Kidney glomerular epithelial cell (primary cell): ENCODE measurements at regions not wholly inside any gene's neighbourhood (a gene's known extent, or its start where the extent isn't known, plus 50 kb on each side); places are given as distances from the start of the nearest gene placed in this dataset.
A peak's percentile ranks its signal among the peaks of the same experiment; 100 is the strongest.
"Not testable (repeated sequence)": the region's sequence is repeated elsewhere in the genome, so short reads cannot be mapped to it uniquely, and the experiment has no call there.

Source experiments
- DNase-seq: peaks from one replicate; lab custom pipeline; 2025; lab: John Stamatoyannopoulos, UW

DNA sequence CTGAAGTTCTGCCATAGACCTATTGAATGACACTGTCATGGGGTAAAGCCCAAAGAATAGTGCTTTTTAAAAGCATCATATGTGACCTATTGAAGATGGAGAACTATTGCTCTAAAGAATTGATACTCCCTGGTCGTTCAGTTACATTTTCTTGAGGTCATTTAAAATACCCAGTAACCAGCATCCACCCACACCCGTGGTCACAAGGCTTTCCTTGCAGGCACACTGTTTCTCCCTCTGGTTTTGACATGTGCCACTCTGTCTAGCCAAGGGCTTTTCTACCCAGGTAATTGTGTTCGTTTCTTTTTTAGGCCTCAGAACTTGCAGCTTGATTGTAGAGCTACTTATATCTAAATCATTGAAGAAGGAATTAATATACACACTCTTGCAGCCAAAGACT lies 68.3 kb upstream of the LYZL2 start:
- no peak for DNase-seq

DNA sequence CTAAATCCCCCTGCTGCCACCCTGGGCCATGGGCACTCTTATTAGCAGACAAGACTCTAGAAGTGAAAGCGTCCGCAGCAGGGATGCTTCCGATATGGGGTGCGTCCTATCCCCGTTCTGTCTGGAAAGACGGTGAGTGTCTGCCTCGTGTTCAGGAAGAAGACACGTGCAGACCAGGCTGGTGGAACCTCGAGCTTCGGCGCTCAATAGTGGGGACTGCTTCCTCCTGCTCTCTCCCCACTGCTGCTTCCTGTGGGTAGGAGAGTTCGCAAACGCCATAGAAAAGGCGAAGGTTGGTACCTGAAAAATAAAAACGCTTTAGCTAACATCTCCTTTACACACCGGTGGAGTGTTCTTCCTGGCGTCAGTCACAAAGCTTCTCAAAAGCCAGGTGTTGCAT lies 67.7 kb upstream of the LYZL2 start:
- not testable (repeated sequence) for DNase-seq

- DNase-seq, result not testable (repeated sequence)
Measured at GRCh38 chr10:30696416-30697185, 67.0 kb upstream of the LYZL2 start.

DNA sequence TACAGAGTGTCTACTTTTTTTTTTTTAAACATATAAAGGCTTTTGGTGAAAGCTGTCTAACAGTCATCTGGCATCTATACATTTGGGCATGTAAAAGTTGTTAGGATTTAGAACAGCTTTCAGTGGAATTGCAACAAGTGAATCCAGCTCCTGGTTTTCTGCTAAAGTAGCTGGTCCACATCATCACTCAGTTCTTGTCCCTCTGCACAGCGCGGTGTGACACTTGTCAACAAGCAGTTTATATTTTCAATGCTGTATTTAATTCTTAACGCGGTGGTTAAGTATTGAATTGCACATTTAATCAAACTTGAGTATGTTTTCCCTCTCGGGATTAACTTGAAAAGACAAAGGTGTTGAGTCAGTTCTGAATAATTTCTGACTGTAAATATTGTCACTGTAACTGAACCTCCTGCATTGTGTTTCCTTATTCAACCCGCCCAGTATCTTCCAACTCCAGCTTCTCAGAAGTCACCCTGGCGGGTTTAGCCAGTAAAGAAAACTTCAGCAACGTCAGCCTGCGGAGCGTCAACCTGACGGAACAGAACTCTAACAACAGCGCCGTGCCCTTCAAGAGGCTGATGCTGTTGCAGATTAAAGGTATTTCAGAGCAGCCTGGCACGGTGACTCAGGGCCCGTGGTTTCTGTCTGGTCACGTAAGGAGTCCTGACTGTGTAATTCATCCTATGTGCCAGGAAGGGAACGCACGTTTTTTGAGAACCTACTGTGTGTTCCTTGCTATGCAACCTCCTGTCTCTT lies 66.1 kb upstream of the LYZL2 start:
- peak; percentile 80 for DNase-seq

DNA sequence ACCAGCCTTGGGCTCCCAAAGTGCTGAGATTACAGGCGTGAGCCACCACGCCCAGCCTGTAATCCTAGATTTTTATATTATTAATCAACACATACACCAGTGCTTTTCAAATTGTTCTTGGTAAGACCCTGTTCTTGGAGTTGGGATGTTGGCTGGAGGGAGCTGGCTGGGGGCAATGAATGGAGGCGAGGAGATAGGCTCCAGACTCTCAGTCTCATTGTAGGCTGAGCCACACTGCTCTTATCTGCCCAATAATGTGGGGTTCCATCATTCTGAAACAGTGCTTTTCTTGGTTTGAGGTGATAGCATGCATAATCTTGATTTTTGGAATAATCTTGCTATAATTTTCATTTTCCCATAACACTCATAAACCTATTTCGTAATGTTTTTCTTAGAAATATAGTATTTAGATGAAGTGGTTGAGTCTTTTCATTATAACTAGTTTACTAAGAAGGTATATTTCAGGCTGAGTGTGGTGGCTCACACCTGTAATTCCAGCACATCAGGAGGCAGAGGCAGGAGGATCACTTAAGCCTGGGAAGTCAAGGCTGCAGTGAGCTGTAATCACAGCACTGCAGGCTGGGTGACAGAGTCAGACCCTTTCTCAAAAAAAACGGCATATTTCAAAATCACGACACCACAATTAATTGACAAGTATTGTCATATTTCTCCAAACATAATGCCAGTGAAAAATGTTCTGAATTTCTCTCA lies 65.1 kb upstream of the LYZL2 start:
- no peak for DNase-seq

DNA sequence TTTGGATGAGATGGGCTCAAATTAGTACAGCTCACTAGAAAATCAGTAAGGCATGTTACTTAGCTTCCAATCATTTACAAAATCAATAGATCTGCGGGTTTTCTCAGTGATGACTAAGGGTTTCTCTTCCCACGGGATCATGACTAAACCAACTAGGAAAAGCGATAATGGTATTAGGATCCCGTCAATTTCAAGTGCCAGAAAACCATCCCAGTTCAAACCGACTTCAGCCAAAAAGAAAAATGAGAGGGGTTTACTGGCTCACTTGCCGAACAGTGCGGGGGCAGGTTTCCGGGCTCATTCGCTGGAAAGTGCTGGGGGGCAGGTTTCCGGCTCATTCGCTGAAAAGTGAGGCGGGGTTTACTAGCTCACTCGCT lies 62.1 kb upstream of the LYZL2 start:
- no peak for DNase-seq

- not testable (repeated sequence) for DNase-seq
Measured at GRCh38 chr10:30690948-30691638, 61.5 kb upstream of the LYZL2 start.

DNA sequence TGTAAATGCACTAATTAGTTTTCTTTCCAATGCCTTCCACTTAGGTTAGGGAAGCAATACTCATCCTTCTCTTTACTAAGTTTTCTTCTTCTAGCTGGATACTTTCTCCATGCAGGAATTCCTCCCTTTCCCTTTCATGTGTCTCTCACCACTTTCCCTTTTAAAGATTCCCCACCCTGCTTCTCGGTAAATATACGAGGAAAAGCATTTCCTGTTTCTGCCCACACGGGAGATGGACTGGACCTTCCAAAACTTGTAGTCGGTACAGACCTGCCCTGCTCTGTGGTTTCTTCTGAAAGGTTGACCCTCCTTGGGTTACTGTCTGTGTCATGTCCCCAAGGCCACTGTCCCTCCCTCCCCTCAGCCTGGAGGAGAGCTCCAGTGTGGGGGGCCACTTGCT lies 58.9 kb upstream of the LYZL2 start:
- DNase-seq, result no peak

DNA sequence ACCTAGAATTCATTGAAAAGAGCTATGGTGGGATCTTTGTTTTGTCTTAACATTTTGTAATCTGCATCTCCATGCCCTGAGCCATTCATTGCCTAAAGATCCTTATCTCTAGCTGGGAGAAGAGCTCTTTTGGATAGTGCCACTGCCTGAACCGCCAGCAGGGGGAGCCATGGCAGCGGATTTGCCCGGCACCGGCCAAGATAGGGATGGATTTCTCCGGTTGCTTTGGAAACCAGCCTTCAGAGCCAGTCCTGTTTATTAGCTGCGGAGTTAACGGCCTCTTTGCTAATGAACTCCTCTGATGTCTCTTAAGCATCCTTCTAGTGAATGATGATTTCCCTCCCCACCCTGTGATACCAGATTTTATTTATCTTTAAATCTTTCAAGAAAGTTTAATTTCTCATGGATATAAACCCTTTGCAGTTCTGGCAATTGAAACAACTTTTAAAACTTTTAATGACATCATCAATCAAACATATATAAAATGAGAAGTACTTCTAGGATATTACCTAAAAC lies 58.2 kb upstream of the LYZL2 start:
- peak; percentile 73 for DNase-seq

GRCh38 chr10:30686708-30687107 lies 57.2 kb upstream of the LYZL2 start:
- no peak for DNase-seq

- no peak for DNase-seq
Measured at GRCh38 chr10:30683496-30683895, 53.9 kb upstream of the LYZL2 start.

DNA sequence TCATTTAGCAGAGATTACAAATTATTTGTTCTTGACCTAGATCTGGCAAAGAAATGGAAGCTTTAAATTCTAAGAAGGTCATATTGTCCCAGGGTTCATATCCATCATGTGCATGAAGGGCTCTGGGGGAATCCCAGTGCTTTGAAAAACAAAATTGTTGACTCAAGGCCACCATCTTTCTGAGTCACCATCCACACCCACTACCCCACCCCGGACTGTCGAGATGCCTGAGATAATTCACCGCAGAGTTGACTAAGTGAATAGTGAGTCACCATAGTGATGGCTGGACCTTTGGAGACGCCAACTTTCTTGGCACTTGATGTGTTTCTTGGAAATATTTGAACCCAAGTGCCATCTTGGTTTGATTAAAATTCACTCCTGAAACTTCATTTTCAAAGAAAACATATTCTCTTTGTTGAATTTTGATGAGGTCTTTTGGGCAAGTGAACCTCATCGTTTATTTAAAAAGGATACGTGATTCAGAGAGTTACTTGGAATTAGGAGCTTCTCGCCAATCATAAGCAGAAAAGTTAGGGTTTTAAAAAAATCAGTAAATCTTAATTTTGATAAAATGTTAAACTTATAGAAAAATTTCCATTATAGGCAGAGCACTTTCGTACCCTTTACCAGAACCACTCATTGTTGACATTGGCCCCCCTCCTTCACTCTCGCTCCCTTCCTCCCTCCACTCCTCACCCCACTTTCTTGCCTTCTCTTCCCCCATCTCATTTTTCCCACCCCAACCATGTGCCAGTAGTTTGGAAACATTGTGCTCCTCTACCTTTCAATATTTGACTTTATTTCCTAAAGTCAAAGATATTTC lies 53.0 kb upstream of the LYZL2 start:
- peak; percentile 88 for DNase-seq

DNA sequence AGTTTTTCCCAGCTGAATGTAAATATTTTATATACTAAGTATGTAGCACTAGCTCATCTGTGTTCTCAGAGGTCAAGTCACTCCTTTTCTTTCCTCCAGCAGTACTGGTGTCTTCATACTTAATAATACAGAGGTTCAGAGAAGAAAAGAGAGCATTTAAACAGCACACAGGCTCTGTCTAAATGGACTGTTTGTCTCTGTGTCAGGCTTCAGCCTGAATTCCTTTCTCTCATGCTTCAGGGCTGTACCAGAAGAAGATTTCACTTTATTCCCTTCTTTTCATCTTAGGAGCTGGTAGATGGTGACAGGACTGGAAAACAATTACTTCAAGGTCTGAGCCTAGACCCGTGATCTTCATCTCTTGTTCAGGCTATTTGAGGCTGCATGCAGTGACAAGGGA lies 51.4 kb upstream of the LYZL2 start:
- no peak for DNase-seq
